Body of pancreas (tissue), 4 donors: ENCODE measurements at regions not wholly inside any gene's neighbourhood (a gene's known extent, or its start where the extent isn't known, plus 50 kb on each side); places are given as distances from the start of the nearest gene placed in this dataset.
"Not testable (repeated sequence)": the region's sequence is repeated elsewhere in the genome, so short reads cannot be mapped to it uniquely, and the experiment has no call there.

Experiments
- ATAC-seq: fragments of 150-250 bp; one replicate; pipeline ENCODE4 v1.9.1; 2016
- DNase-seq, 4 donors: peaks; one replicate each; pipeline ENCODE4 v3.0.0-alpha.2; 2019
- H3K27ac ChIP-seq, 4 donors: fragments of 200-600 bp; sonication (generic); 1 replicate in 3 of 4; 2 replicates in 1 of 4; pipeline versions ENCODE4 v1.5.1 to v1.6.1; 2016 to 2019; ENCODE audit warnings: mild to moderate bottlenecking in 1 of 4, mixed read lengths in 1 of 4, moderate library complexity in 1 of 4
- H3K27me3 ChIP-seq, 2 donors: fragments of 200-600 bp; sonication (generic); one replicate each; pipeline ENCODE4 v1.6.0; 2016; ENCODE audit warnings: mild to moderate bottlenecking in 1 of 2
- H3K36me3 ChIP-seq, 2 donors: fragments of 200-600 bp; sonication (generic); replicated peaks in 1 of 2; 2 replicates each; pipeline ENCODE4 v1.5.1; 2016; ENCODE audit warnings: low read depth in 2 of 2; ENCODE audit not compliant: insufficient read depth in 1 of 2
- H3K4me1 ChIP-seq: fragments of 200-600 bp; sonication (generic); one replicate; pipeline ENCODE4 v1.6.0; 2016
- H3K4me3 ChIP-seq, 2 donors: fragments of 200-600 bp; sonication (generic); 1 replicate in 1 of 2; 2 replicates in 1 of 2; pipeline ENCODE4 v1.5.1; 2016 to 2019
- H3K9me3 ChIP-seq, 3 donors: fragments of 200-600 bp; sonication (generic); 1 replicate in 2 of 3; 2 replicates in 1 of 3; pipeline ENCODE4 v1.5.1; 2016
- CTCF ChIP-seq, 7 experiments: fragments of 450-650 bp in 4 of 7; fragments of 200-600 bp in 3 of 7; sonication (generic) in 3 of 7; IDR thresholded peaks; one replicate each; pipeline ENCODE4 v1.5.1; 2016 to 2019; ENCODE audit warnings: antibody characterized with exemption in 7 of 7
- POLR2A ChIP-seq, 3 donors: fragments of 450-650 bp; IDR thresholded peaks; one replicate each; pipeline ENCODE4 v1.6.1; 2016; ENCODE audit warnings: antibody characterized with exemption in 3 of 3, mild to moderate bottlenecking in 2 of 3
- WGBS, 2 donors: methylation state at CpG; one replicate each; pipeline ENCODE4 v1.1.5; 2017; 5-methylcytosine and 5-hydroxymethylcytosine counted together
- intact Hi-C: fragments of 100-400 bp; cut with DNase I; formaldehyde crosslinking; loops from one replicate; pipeline ENCODE4 v1.15.1; 2023

- peaks cover 3% of the 10 kb centered on the region for H3K4me1 ChIP-seq
- no peaks in the 10 kb centered on the region for H3K36me3 ChIP-seq
- no peak for DNase-seq
- no peaks in the 10 kb centered on the region for H3K27me3 ChIP-seq
- no peak for ATAC-seq
- WGBS, 2 donors: 54 to 57% methylated on average over 8 of the region's 8 CpGs
- no peak overlapping the region for H3K4me3 ChIP-seq
- H3K9me3 ChIP-seq: no peaks in the 10 kb centered on the region
- intact Hi-C loops: no loop called here
- H3K27ac ChIP-seq: peak overlapping the region in 1 of 4 donors; percentile 18
- TF ChIP-seq CTCF (IDR thresholded peaks at IDR 0.05) (no peak), POLR2A (IDR thresholded peaks at IDR 0.05) (no peak)
Measured at GRCh38 chr5:67548520-67549295, 352.1 kb upstream of the CD180 start.

- TF ChIP-seq CTCF (IDR thresholded peaks at IDR 0.05) (no peak), POLR2A (IDR thresholded peaks at IDR 0.05) (no peak)
- DNase-seq (no peak), ATAC-seq (no peak)
- Histone ChIP-seq H3K4me1 (peaks cover 3% of the 10 kb centered on the region), H3K36me3 (no peaks in the 10 kb centered on the region), H3K9me3 (no peaks in the 10 kb centered on the region), H3K27ac (no peak overlapping the region), H3K4me3 (no peak overlapping the region), H3K27me3 (no peaks in the 10 kb centered on the region)
- WGBS, 2 donors: 77 to 82% methylated on average over 1 of the region's 1 CpG
- intact Hi-C loops: no loop called here
Measured at GRCh38 chr5:67547682-67548081, 351.1 kb upstream of the CD180 start.

- H3K36me3 ChIP-seq, intact Hi-C loops: not testable (repeated sequence)
Measured at GRCh38 chr5:67544942-67545341, 348.3 kb upstream of the CD180 start.

GRCh38 chr5:67543720-67544270 lies 347.2 kb upstream of the CD180 start:
- no peak overlapping the region for H3K4me3 ChIP-seq
- 66 to 67% methylated on average over 5 of the region's 5 CpGs for WGBS, 2 donors
- no peak overlapping the region for H3K27ac ChIP-seq
- no peaks in the 10 kb centered on the region for H3K27me3 ChIP-seq
- ATAC-seq (no peak), DNase-seq (no peak)
- H3K4me1 ChIP-seq: peaks cover 1% of the 10 kb centered on the region
- TF ChIP-seq CTCF (IDR thresholded peaks at IDR 0.05) (no peak), POLR2A (IDR thresholded peaks at IDR 0.05) (no peak)
- H3K9me3 ChIP-seq: no peaks in the 10 kb centered on the region
- H3K36me3 ChIP-seq: no peaks in the 10 kb centered on the region
- intact Hi-C loops: no loop called here

More at GRCh38 chr5:67544942-67545341, 348.3 kb upstream of the CD180 start:
- not testable (repeated sequence) for DNase-seq, H3K4me3 ChIP-seq, ATAC-seq, H3K4me1 ChIP-seq, H3K27ac ChIP-seq, H3K27me3 ChIP-seq, H3K9me3 ChIP-seq

GRCh38 chr5:67542479-67542878 lies 345.9 kb upstream of the CD180 start:
- H3K27ac ChIP-seq: no peak overlapping the region
- no peaks in the 10 kb centered on the region for H3K9me3 ChIP-seq
- H3K4me3 ChIP-seq: no peak overlapping the region
- no peaks in the 10 kb centered on the region for H3K36me3 ChIP-seq
- TF ChIP-seq CTCF (IDR thresholded peaks at IDR 0.05) (no peak), POLR2A (IDR thresholded peaks at IDR 0.05) (no peak)
- H3K27me3 ChIP-seq: no peaks in the 10 kb centered on the region
- H3K4me1 ChIP-seq: no peaks in the 10 kb centered on the region
- 57 to 85% methylated on average over 3 of the region's 3 CpGs for whole genome bisulfite sequencing, 2 donors
- peak in 1 of 4 donors; percentile 6 for DNase-seq
- intact Hi-C loops: no loop called here
- no peak for ATAC-seq
